Stimulated activated naive B cell treated with anti-CD40 and anti-IgM and Interleukin-4, amounts not matched to agents 10 μg/mL and 1 μg/mL and 100 μg/mL, for 72 hours (primary cell): ENCODE measurements at regions not wholly inside any gene's neighbourhood (a gene's known extent, or its start where the extent isn't known, plus 50 kb on each side); places are given as distances from the start of the nearest gene placed in this dataset.

Experiments
- ATAC-seq, 2 donors: fragments of 150-1000 bp; cut with Tn5 transposase; replicated peaks; 2 replicates each; pipeline ENCODE4 v1.10.0; 2021; ENCODE audit warnings: moderate library complexity in 1 of 2
- DNase-seq: peaks from one replicate; pipeline ENCODE4 v3.0.0; 2021
- H3K27ac Mint-ChIP-seq: one replicate; pipeline ENCODE4 v1.8.0; 2022; ENCODE audit warnings: mild to moderate bottlenecking, mixed read lengths
- H3K27me3 Mint-ChIP-seq, 2 donors: one replicate each; pipeline ENCODE4 v1.8.0; 2022; ENCODE audit warnings: mixed read lengths in 2 of 2
- H3K36me3 Mint-ChIP-seq, 2 donors: one replicate each; pipeline ENCODE4 v1.8.0; 2022; ENCODE audit warnings: mixed read lengths in 2 of 2, mild to moderate bottlenecking in 1 of 2
- H3K4me1 Mint-ChIP-seq, 2 donors: one replicate each; pipeline ENCODE4 v1.8.0; 2022; ENCODE audit warnings: mixed read lengths in 2 of 2, mild to moderate bottlenecking in 1 of 2
- H3K4me3 Mint-ChIP-seq, 2 donors: one replicate each; pipeline ENCODE4 v1.8.0; 2022; ENCODE audit warnings: mild to moderate bottlenecking in 2 of 2, mixed read lengths in 2 of 2, moderate library complexity in 1 of 2
- H3K9me3 Mint-ChIP-seq, 2 donors: one replicate each; pipeline ENCODE4 v1.8.0; 2022; ENCODE audit warnings: mixed read lengths in 2 of 2, mild to moderate bottlenecking in 1 of 2

DNA sequence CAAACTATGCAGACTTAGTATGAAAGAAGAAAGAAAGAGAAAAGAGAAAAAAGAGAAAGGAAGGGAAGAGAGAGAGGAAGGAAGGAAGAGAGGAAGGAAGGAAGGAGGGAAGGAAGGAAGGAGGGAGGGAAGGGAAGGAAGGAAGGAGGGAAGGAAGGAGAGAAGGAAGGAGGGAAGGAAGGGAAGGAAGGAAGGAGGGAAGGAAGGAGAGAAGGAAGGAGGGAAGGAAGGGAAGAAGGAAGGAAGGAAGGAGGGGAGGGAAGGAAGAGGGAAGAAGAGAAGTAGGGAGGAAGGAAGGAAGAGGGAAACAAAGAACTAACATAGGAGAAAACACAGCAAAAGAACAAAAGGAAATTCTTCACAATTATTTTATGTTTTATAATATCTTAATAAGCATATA, 502.1 kb downstream of the SOX6 start:
- peaks cover 0 to 5% of the 10 kb centered on the region in 2 donors for H3K27me3 Mint-ChIP-seq
- DNase-seq: no peak
- no peak for ATAC-seq
- no peaks in the 10 kb centered on the region for H3K4me1 Mint-ChIP-seq
- H3K36me3 Mint-ChIP-seq: no peaks in the 10 kb centered on the region
- no peak overlapping the region for H3K27ac Mint-ChIP-seq
- H3K9me3 Mint-ChIP-seq: peaks cover 0 to 4% of the 10 kb centered on the region in 2 donors
- H3K4me3 Mint-ChIP-seq: no peak overlapping the region

DNA sequence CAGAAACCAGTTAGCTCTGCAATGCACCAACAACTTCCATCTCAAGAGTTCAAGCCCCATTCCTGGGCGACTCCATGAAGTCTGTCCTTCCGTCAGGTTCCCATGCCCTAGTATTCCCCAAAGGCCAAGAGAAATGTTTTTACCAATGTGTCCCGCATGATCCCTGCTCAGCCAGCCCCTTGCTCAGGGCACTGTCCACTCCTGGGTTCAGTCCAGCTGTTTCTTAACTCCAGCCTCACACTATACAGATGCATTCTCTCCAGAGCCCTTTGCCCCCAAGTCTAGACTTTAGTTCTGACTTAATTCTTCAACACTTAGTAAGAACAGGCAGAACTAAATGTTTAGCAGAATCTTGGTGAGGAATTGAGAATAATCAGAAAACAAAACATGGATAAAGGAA, 497.5 kb downstream of the SOX6 start:
- Mint-ChIP-seq H3K9me3 (peaks cover 2 to 9% of the 10 kb centered on the region in 2 donors), H3K36me3 (no peaks in the 10 kb centered on the region), H3K4me1 (no peaks in the 10 kb centered on the region), H3K4me3 (no peak overlapping the region), H3K27ac (no peak overlapping the region), H3K27me3 (peaks cover 0 to under 1% of the 10 kb centered on the region in 2 donors)
- DNase-seq: no peak
- no peak for ATAC-seq

DNA sequence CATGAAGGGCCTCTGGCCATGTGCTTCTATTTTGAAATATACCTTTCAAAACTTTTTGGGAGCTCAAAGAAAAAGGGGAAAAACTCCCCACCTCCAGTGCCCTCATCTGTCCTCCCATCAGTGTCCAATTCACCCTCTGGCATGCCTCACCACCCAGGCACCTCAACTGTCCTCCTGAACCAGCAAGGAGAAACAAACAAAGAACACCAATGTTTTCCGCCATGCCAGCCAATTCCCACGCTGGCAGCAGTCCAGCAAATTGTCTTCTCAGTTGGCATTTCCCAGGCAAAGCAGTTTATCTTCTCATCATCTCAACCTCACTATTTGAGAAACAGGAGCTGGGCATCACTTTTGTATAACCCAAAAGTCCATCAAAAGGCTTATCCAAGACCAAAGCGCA, 496.9 kb downstream of the SOX6 start:
- no peak overlapping the region for H3K27ac Mint-ChIP-seq
- H3K9me3 Mint-ChIP-seq: peaks cover 2 to 5% of the 10 kb centered on the region in 2 donors
- peaks cover 0 to 6% of the 10 kb centered on the region in 2 donors for H3K27me3 Mint-ChIP-seq
- no peaks in the 10 kb centered on the region for H3K4me1 Mint-ChIP-seq
- no peak overlapping the region for H3K4me3 Mint-ChIP-seq
- DNase-seq (no peak), ATAC-seq (no peak)
- H3K36me3 Mint-ChIP-seq: no peaks in the 10 kb centered on the region

DNA sequence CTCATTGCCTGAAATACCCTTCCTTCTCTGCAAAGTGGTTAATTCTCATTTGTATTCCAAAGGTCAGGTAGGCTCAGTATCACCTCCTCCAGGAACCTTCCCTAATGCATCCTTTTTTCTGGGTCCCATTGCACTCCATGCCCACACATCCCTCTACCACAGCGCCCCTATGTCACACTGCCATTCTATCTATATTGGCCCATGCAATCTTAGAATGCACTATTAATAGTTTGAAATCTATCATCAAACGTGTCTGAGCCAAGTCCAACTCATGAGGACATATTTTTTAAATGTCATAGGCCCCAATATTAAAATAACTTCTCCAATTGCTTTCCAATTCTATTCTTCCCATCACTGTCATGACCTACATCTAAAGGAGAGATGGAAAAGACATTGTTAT, 495.1 kb downstream of the SOX6 start:
- Mint-ChIP-seq H3K9me3 (peaks cover 2 to 5% of the 10 kb centered on the region in 2 donors), H3K27ac (no peak overlapping the region), H3K36me3 (no peaks in the 10 kb centered on the region), H3K4me3 (no peak overlapping the region), H3K27me3 (peaks cover 0 to 8% of the 10 kb centered on the region in 2 donors), H3K4me1 (no peaks in the 10 kb centered on the region)
- ATAC-seq: no peak
- no peak for DNase-seq

DNA sequence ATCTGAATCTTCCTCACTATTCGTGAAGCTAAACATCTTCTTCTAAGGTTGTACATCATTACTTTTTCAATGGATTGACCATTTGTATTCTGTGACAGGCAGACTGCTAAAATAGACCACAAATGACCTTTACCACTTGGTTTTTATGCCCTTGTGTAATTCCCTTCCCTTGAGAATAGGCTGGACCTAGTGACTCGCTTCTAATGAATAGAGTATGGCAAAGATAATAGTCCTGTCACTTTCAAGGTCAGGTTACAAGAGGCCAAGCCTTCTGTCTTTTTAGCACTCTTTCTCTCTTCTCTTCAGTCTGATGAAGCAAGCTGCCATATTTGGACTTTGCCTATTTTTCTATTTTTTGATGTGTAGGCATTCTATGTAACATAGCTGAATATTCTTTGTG, 492.9 kb downstream of the SOX6 start:
- DNase-seq (no peak), ATAC-seq (no peak)
- Mint-ChIP-seq H3K27me3 (peaks cover 0 to 8% of the 10 kb centered on the region in 2 donors), H3K36me3 (no peaks in the 10 kb centered on the region), H3K4me3 (no peak overlapping the region), H3K9me3 (peaks cover 2 to 5% of the 10 kb centered on the region in 2 donors), H3K27ac (no peak overlapping the region), H3K4me1 (no peaks in the 10 kb centered on the region)

DNA sequence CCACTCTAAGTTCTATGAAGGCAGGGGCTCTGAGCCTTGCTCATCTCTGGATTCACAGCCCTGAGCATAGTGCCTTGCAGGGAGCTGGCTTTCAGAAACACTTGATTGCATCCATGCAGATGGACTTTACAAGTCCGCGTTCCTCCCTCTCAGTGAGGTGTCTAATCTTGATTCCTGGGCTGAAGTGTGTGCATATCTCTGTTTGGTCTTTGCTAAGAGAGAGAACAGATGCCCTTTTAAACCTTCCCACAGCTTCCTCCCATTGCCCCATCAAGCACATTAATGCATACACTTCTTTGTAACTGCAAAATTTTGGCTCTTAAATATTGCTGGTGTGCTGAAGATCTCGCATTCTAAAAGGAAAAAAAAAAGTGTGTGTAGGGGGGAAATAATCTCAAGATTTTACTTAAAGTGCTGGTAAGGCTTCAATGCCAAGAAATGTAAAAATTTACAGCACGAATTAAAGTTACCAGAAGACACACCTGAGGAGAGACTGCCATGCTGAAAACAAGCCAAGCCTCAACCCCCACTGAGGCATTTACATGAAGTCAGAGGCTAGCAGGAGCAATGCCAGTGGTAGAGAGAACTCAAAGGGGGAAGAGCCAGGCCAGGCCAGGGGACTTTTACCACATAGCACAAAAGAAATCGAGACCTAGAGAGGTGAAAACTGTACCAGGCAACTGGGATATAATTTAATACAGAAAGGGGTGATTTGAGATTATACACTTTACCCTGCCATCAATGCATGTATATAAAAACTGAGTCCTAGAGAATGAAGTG, 492.1 kb downstream of the SOX6 start:
- Mint-ChIP-seq H3K4me3 (no peak overlapping the region), H3K36me3 (no peaks in the 10 kb centered on the region), H3K27me3 (peaks cover 0 to 8% of the 10 kb centered on the region in 2 donors), H3K9me3 (peaks cover 2 to 5% of the 10 kb centered on the region in 2 donors), H3K4me1 (no peaks in the 10 kb centered on the region), H3K27ac (no peak overlapping the region)
- ATAC-seq (no peak), DNase-seq (no peak)

DNA sequence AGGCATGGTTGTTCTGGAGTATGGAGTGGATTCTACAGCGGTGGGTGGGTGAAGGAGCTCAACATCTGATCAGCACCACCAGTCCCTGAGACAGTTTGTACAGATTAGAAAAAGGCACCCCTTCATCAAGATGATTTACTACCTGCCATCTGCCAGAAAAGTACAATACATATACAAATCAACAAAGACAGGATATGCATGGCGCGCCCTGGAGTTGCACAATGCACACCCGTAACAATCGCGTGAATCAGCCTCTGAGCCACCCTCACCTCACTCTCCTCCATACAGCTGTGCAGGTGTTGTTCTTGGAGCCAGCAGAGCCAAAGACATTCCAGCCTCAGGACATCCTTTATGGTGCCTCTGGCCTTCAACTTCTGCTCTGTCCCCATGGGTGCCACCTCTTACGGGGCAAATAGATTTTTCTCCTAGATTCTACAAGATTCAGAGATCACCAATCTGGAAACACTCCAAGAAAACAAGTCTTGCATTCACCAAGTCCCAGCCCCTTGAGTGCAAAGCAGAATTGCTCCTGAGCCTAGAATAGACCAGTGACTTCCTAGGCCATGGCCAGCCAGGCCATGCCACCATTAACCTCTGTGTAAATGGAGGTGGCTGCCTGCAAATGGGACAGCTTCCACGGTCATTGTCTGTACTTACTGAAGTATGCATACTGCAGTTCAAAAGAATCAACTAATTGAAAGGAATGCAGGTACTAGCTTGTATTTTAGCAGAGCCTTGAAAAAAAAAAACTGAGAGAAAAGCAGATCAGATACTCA, 490.9 kb downstream of the SOX6 start:
- Mint-ChIP-seq H3K27me3 (peaks cover 0 to 8% of the 10 kb centered on the region in 2 donors), H3K4me1 (no peaks in the 10 kb centered on the region), H3K36me3 (no peaks in the 10 kb centered on the region), H3K9me3 (peaks cover 2 to 5% of the 10 kb centered on the region in 2 donors), H3K27ac (no peak overlapping the region), H3K4me3 (no peak overlapping the region)
- ATAC-seq: no peak
- no peak for DNase-seq

DNA sequence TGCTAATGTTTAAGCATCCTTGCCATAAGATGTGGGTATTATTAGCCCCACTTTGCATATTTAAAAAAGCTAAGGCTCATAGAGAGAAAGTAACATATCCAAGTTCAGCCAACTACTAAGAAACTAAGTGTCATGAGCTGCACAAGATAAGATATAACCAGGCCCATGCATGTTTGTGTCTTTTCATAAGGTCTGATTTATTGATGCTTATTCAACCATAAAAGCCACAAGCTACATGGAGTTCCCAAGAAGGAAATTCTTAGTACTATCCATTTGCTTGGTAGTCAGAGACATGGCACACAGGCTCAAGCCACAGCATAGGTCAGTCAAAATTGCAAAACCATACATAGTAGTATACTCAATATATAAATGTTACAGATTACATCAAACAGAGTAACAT, 488.5 kb downstream of the SOX6 start:
- ATAC-seq (no peak), DNase-seq (no peak)
- Mint-ChIP-seq H3K27me3 (peaks cover 0 to 8% of the 10 kb centered on the region in 2 donors), H3K4me1 (no peaks in the 10 kb centered on the region), H3K9me3 (no peaks in the 10 kb centered on the region), H3K36me3 (no peaks in the 10 kb centered on the region), H3K27ac (no peak overlapping the region), H3K4me3 (no peak overlapping the region)

DNA sequence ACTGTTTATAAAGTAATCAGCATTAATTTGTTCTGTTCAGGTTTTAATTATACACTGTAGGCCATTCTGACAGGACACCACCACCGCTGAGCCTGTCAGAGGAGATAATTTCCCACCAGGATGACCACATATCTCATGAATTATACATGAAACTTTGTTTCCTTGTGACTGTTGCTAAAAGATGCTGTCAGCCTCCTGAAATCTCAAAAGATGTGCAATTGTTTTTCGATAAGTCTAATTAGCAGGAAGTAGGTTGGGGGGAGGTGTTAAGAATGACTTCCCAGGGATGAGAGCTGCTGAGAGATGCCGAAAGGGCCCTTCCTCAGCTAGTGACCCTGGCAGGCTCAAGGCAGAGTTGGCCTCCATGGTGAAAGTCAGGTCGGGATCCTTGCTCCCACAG, 485.4 kb downstream of the SOX6 start:
- Mint-ChIP-seq H3K27ac (no peak overlapping the region), H3K4me3 (no peak overlapping the region), H3K9me3 (no peaks in the 10 kb centered on the region), H3K27me3 (no peaks in the 10 kb centered on the region), H3K36me3 (no peaks in the 10 kb centered on the region), H3K4me1 (no peaks in the 10 kb centered on the region)
- ATAC-seq (no peak), DNase-seq (no peak)

DNA sequence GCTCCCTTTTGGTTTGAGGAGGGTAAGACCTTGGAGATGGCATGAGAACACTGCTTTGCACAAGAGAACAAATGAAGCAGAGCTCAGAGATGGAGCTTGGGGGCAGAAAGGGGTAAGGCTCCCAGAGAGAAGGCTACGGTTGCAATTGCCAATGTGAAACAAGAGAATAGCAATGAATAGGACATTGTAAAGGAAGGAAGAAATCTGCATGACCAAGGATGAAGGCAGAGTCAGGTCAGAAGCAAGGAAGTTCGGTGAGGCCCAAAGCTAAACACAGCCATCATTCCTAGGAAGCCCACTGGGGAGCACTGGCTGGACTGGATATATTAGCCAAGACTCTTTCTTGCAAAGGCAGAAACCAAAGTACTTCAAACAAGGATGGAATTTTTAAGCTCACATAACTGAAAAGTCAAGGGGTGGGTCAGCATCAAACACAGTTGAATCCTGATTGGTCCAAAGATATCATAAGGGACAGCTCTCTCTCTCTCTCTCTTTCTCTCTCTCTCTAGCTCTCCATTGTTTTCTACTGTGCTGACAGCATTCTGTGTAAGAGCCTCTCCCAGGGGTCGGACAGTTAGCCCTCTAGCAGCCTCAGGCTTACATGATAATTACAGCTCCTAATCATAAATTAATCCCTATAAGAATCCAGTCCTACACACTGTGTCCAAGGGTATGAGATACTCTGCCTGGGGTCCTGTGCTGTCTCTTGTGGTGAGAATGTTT, 484.3 kb downstream of the SOX6 start:
- DNase-seq (no peak), ATAC-seq (no peak)
- H3K4me3 Mint-ChIP-seq: no peak overlapping the region
- no peaks in the 10 kb centered on the region for H3K36me3 Mint-ChIP-seq
- H3K27me3 Mint-ChIP-seq: no peaks in the 10 kb centered on the region
- no peaks in the 10 kb centered on the region for H3K4me1 Mint-ChIP-seq
- H3K27ac Mint-ChIP-seq: no peak overlapping the region
- no peaks in the 10 kb centered on the region for H3K9me3 Mint-ChIP-seq

DNA sequence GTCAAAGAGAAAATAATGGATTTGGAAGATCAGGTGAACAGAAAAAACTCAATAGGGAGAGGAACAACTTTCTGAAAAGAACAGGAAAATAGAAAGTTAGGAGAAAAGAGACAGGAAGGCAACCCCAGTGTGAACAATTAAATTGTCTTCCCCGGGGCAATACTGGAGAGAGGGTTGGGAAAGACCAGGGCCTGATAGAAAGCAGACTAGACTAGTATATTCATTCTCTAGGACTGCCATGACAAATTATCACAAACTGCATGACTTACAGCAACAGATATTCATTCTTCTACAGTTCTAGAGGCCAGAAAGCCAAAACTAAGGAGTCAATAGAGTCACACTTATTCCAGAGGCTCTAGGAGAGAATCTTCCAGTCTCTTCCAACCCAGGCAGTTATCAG, 482.8 kb downstream of the SOX6 start:
- Mint-ChIP-seq H3K4me1 (no peaks in the 10 kb centered on the region), H3K9me3 (no peaks in the 10 kb centered on the region), H3K4me3 (no peak overlapping the region), H3K27me3 (no peaks in the 10 kb centered on the region), H3K36me3 (no peaks in the 10 kb centered on the region), H3K27ac (no peak overlapping the region)
- DNase-seq (no peak), ATAC-seq (no peak)

DNA sequence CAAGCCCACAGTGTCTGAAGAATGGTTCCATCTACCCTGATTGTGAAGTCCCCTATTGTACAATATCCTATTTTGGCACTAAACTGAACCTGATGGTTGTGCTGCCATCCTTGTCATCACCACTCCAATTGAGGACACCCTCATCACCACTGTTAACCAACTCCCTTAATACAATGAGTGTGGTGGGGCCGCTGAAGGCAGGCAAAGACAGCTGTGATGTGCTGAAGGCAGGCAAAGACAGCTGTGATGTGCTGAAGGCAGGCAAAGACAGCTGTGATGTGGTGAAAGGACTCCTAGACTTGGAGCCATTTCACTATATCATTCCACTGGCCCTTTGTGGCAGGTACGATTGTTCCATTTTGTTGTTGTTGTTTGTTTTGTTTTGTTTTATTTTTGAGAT, 481.6 kb downstream of the SOX6 start:
- no peaks in the 10 kb centered on the region for H3K36me3 Mint-ChIP-seq
- H3K4me1 Mint-ChIP-seq: no peaks in the 10 kb centered on the region
- no peak overlapping the region for H3K27ac Mint-ChIP-seq
- H3K27me3 Mint-ChIP-seq: no peaks in the 10 kb centered on the region
- ATAC-seq: no peak
- no peaks in the 10 kb centered on the region for H3K9me3 Mint-ChIP-seq
- no peak overlapping the region for H3K4me3 Mint-ChIP-seq
- DNase-seq: no peak

DNA sequence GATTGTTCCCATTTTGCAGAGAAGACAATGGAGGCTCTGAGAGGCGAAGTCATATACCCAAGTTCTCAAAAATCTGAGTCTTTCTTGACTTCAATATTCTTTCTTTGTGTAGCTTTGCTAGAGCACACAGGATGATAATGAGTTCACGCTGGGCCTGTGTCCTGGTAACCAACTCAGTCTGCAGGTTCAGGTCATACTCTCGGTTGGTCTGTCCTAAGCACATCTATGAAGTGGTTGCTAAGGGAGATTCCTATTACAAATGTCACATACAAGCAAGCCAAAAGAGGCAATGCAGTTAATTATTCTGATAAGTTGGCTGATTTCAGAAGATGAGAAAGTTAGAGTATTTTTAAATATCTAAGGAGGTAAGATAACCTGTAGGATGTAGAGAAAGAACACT, 481.0 kb downstream of the SOX6 start:
- ATAC-seq: no peak
- DNase-seq: no peak
- H3K27me3 Mint-ChIP-seq: no peaks in the 10 kb centered on the region
- H3K36me3 Mint-ChIP-seq: no peaks in the 10 kb centered on the region
- no peaks in the 10 kb centered on the region for H3K4me1 Mint-ChIP-seq
- no peaks in the 10 kb centered on the region for H3K9me3 Mint-ChIP-seq
- H3K4me3 Mint-ChIP-seq: no peak overlapping the region
- H3K27ac Mint-ChIP-seq: no peak overlapping the region

DNA sequence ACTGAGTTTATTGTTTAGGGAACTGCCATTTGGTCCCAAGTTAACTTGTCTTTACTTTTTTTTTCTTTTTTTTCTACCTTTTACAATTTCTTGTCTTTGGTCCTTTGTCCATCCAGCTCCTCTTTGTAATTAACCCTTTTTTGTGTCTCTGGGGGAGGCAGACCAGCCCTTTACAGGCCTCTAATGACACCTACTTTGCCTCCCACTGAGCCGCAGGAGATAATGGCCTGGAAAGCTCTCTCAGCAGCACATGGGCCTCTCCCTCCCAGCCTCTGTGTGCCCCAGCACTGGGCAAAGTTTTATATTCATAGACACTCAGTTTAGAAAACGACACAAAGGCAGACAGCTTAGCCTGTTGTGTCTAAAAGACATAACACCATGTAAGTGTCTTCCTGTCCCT, 480.4 kb downstream of the SOX6 start:
- Mint-ChIP-seq H3K9me3 (no peaks in the 10 kb centered on the region), H3K4me1 (no peaks in the 10 kb centered on the region), H3K27me3 (no peaks in the 10 kb centered on the region), H3K36me3 (no peaks in the 10 kb centered on the region), H3K4me3 (no peak overlapping the region), H3K27ac (no peak overlapping the region)
- no peak for ATAC-seq
- DNase-seq: no peak

DNA sequence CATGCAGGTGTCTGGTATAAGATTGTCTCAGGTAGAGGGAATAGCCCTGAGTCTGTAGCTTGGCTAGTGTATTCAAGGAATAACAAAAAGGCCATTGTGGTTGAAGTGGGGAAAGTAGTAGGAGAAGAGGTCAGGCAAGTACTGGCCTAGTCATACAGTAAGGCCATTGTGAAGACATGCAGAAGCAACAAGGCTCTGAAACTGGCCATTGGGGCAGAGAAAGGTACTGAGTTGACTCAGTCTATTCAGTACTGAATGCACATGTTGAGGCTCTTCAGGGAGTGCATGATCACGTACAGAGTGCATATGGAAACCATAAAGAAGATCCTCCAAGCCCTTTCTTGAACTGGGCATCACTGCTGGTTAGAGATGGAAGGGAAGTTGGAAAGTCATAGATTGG, 477.6 kb downstream of the SOX6 start:
- ATAC-seq: no peak
- no peak overlapping the region for H3K27ac Mint-ChIP-seq
- H3K36me3 Mint-ChIP-seq: no peaks in the 10 kb centered on the region
- no peak overlapping the region for H3K4me3 Mint-ChIP-seq
- no peaks in the 10 kb centered on the region for H3K9me3 Mint-ChIP-seq
- DNase-seq: no peak
- peaks cover 0 to 5% of the 10 kb centered on the region in 2 donors for H3K27me3 Mint-ChIP-seq
- no peaks in the 10 kb centered on the region for H3K4me1 Mint-ChIP-seq
